KMS-11 (cell line): ENCODE measurements at regions not wholly inside any gene's neighbourhood (a gene's known extent, or its start where the extent isn't known, plus 50 kb on each side); places are given as distances from the start of the nearest gene placed in this dataset.
"Not testable (repeated sequence)": the region's sequence is repeated elsewhere in the genome, so short reads cannot be mapped to it uniquely, and the experiment has no call there.

Experiments used
- H2AFZ ChIP-seq: fragments of 200-600 bp; sonication (generic); 2 replicates; pipeline ENCODE4 v1.6.1; 2016; ENCODE audit warnings: antibody characterized with exemption, mixed run types, low read depth
- H3K27ac ChIP-seq: fragments of 200-600 bp; sonication (generic); 2 replicates; pipeline ENCODE4 v1.6.1; 2016; ENCODE audit warnings: mild to moderate bottlenecking, mixed run types
- H3K27me3 ChIP-seq: fragments of 200-600 bp; sonication (generic); 2 replicates; pipeline ENCODE4 v1.6.1; 2017; ENCODE audit warnings: mild to moderate bottlenecking, low read depth, mixed run types, moderate library complexity; ENCODE audit not compliant: insufficient read depth
- H3K36me3 ChIP-seq: fragments of 200-600 bp; sonication (generic); 2 replicates; pipeline ENCODE4 v1.6.1; 2017; ENCODE audit warnings: mild to moderate bottlenecking, mixed run types; ENCODE audit not compliant: insufficient read depth
- H3K4me1 ChIP-seq: fragments of 200-600 bp; sonication (generic); 2 replicates; pipeline ENCODE4 v1.6.1; 2016; ENCODE audit warnings: mild to moderate bottlenecking, low read depth, mixed run types; ENCODE audit not compliant: poor library complexity, severe bottlenecking
- H3K4me2 ChIP-seq: fragments of 200-600 bp; sonication (generic); 2 replicates; pipeline ENCODE4 v1.7.0; 2016; ENCODE audit warnings: mild to moderate bottlenecking, mixed run types
- H3K4me3 ChIP-seq: fragments of 200-600 bp; sonication (generic); IDR thresholded peaks from 2 replicates; pipeline ENCODE4 v1.6.1; 2017; ENCODE audit warnings: low read depth, low read length, mixed read lengths; ENCODE audit not compliant: insufficient read depth
- H3K79me2 ChIP-seq: fragments of 200-600 bp; sonication (generic); 2 replicates; pipeline ENCODE4 v1.6.1; 2016; ENCODE audit warnings: low read depth, mixed run types; ENCODE audit not compliant: insufficient read depth
- H3K9ac ChIP-seq: fragments of 200-600 bp; sonication (generic); 2 replicates; pipeline ENCODE4 v1.6.1; 2016; ENCODE audit warnings: mild to moderate bottlenecking, mixed run types
- H4K20me1 ChIP-seq: fragments of 200-600 bp; sonication (generic); 2 replicates; pipeline ENCODE4 v1.6.1; 2016; ENCODE audit warnings: mild to moderate bottlenecking, mixed run types; ENCODE audit not compliant: insufficient read depth
- CTCF ChIP-seq: fragments of 200-600 bp; sonication (generic); conservative IDR thresholded peaks from 2 replicates; pipeline ENCODE4 v1.6.1; 2017; ENCODE audit warnings: low read depth, mild to moderate bottlenecking, antibody characterized with exemption, low read length, moderate library complexity, mixed read lengths

GRCh38 chr6:6829872-6830685 is 241.6 kb downstream of the LY86 start:
- H3K27me3 ChIP-seq, result no peaks in the 10 kb centered on the region
- TF ChIP-seq CTCF, result no peak
- H3K4me1 ChIP-seq, result peaks cover 18% of the 10 kb centered on the region
- no peak overlapping the region for H3K4me2 ChIP-seq
- no peaks in the 10 kb centered on the region for H3K36me3 ChIP-seq
- no peaks in the 10 kb centered on the region for H3K79me2 ChIP-seq
- no peak overlapping the region for H3K27ac ChIP-seq
- no peak overlapping the region for H3K9ac ChIP-seq
- no peak overlapping the region for H3K4me3 ChIP-seq
- no peaks in the 10 kb centered on the region for H4K20me1 ChIP-seq
- H2AFZ ChIP-seq, result no peak overlapping the region

GRCh38 chr6:6830686-6831063 is 242.2 kb downstream of the LY86 start:
- H3K9ac ChIP-seq, H3K36me3 ChIP-seq, H3K4me3 ChIP-seq, H3K27me3 ChIP-seq, H3K27ac ChIP-seq, H2AFZ ChIP-seq, H4K20me1 ChIP-seq, H3K79me2 ChIP-seq, H3K4me2 ChIP-seq: not testable (repeated sequence)
- peaks cover 17% of the 10 kb centered on the region for H3K4me1 ChIP-seq

GRCh38 chr6:6832439-6832838 is 243.9 kb downstream of the LY86 start:
- TF ChIP-seq CTCF, result no peak
- Histone ChIP-seq H2AFZ (no peak overlapping the region), H3K4me2 (no peak overlapping the region), H3K27ac (no peak overlapping the region), H3K36me3 (no peaks in the 10 kb centered on the region), H3K4me1 (no peaks in the 10 kb centered on the region), H3K79me2 (no peaks in the 10 kb centered on the region), H3K4me3 (no peak overlapping the region), H3K9ac (no peak overlapping the region), H4K20me1 (no peaks in the 10 kb centered on the region), H3K27me3 (no peaks in the 10 kb centered on the region)

- Histone ChIP-seq H3K27ac (no peak overlapping the region), H3K27me3 (no peaks in the 10 kb centered on the region), H3K79me2 (no peaks in the 10 kb centered on the region), H3K4me3 (no peak overlapping the region), H2AFZ (no peak overlapping the region), H3K4me2 (no peak overlapping the region), H3K4me1 (no peaks in the 10 kb centered on the region), H4K20me1 (no peaks in the 10 kb centered on the region), H3K9ac (no peak overlapping the region), H3K36me3 (no peaks in the 10 kb centered on the region)
- TF ChIP-seq CTCF, result no peak
Observed at GRCh38 chr6:6834356-6835222, 246.1 kb downstream of the LY86 start.

GRCh38 chr6:6835223-6835503 is 246.6 kb downstream of the LY86 start:
- no peak overlapping the region for H3K9ac ChIP-seq
- H3K36me3 ChIP-seq, result no peaks in the 10 kb centered on the region
- no peak overlapping the region for H3K27ac ChIP-seq
- H4K20me1 ChIP-seq, result no peaks in the 10 kb centered on the region
- no peaks in the 10 kb centered on the region for H3K79me2 ChIP-seq
- H3K4me2 ChIP-seq, result no peak overlapping the region
- no peaks in the 10 kb centered on the region for H3K4me1 ChIP-seq
- no peak for TF ChIP-seq CTCF
- H2AFZ ChIP-seq, result no peak overlapping the region
- H3K27me3 ChIP-seq, result no peaks in the 10 kb centered on the region
- no peak overlapping the region for H3K4me3 ChIP-seq
